MV-4-11 (cell line): ENCODE measurements at regions not wholly inside any gene's neighbourhood (a gene's known extent, or its start where the extent isn't known, plus 50 kb on each side); places are given as distances from the start of the nearest gene placed in this dataset.
"Not testable (repeated sequence)": the region's sequence is repeated elsewhere in the genome, so short reads cannot be mapped to it uniquely, and the experiment has no call there.

Experiments
- DNase-seq: peaks from one replicate; lab custom pipeline; 2025; lab: John Stamatoyannopoulos, UW

DNA sequence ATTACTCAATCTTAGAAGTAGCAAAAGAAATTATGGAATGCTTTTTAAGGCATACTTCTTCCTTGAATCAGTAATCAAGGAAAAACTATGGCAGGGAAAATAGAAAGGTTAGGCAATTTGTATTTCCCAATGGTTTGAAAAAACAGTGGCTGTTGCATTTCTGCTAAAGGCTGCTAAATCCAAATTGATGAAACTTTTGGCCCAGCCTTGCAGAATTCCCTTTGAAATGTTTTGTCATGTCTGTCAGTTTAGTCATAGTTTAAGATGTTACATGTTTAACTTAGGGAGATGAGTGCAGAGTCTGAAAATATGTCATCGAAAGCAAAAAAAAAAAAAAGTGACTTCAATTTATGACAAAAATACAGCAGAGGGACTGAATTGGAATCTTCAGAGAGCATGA is 878.9 kb upstream of the WWC1 start:
- no peak for DNase-seq

DNA sequence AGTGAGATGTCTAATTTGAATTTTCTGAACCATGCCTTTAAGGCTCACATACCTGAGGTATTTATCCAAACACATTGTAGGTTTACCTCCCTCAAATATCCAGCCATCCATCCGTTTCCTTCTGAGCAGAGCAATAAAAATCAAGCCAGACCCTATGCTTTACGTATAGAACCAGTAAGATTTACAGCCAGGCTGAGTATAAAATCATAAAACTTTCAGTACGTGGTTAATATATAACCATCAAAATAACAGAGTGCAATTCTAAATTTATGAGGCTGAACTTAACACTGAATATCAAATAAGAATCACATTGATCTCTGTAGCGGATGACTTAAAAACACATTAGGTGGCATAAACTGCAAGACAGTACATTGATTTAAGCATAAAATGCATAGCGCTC is 877.9 kb upstream of the WWC1 start:
- no peak for DNase-seq

GRCh38 chr5:167414611-167415010 is 876.8 kb upstream of the WWC1 start:
- DNase-seq: no peak

GRCh38 chr5:167415779-167416746 is 875.4 kb upstream of the WWC1 start:
- DNase-seq: no peak

DNA sequence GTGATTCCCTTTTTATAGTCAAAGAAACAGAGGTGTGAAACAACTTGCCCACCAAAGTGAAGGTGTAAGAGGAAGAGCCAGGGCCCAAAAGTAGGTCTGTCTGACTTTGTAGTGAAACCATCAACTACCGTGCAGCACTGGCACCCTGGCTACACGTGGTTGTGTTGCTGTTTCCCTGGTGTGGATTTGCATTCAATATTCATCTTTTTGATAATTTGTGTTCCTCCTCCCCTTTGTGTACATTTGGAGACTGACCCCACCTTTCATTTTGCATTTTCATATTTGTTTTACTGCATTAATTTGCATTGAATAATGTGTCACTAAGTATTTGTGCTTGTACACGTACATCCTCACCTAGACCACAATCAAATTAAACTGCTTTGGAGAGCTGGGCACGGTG is 873.8 kb upstream of the WWC1 start:
- DNase-seq: no peak

GRCh38 chr5:167425161-167425560 is 866.3 kb upstream of the WWC1 start:
- DNase-seq: no peak

GRCh38 chr5:167426501-167426900 is 864.9 kb upstream of the WWC1 start:
- no peak for DNase-seq

DNA sequence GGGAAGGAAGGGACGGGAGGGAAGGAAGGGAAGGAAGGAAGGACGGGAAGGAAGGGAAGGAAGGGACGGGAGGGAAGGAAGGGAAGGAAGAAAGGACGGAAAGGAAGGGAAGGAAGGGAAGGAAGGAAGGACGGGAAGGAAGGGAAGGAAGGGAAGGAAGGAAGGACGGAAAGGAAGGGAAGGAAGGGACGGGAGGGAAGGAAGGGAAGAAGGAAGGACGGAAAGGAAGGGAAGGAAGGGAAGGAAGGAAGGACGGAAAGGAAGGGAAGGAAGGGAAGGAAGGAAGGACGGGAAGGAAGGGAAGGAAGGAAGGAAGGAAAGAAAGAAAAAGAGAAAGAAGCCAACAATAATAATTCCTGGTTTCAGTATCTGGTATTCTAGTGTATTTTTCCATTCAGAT is 863.8 kb upstream of the WWC1 start:
- DNase-seq: not testable (repeated sequence)

GRCh38 chr5:167440846-167441245 is 850.6 kb upstream of the WWC1 start:
- DNase-seq: no peak

DNA sequence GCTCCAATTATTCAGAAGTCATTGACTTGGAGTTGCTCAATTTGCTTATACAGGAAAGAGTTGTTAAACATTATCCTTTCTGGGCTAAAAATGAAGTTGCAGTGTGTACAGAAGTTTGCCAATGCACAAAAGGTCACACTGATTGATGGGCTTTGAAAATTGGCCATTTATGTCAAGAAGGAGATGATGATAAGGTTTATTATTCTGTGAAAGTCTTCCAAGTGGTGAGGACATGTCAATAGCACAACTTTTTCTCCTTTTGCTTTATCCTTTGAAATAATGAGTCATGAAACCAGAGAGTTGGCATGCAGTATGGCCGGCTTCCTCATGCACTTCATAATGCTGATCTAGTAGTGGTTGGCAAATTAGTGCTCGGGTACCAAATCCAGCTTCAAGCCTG is 848.5 kb upstream of the WWC1 start:
- DNase-seq: peak; percentile 24

DNA sequence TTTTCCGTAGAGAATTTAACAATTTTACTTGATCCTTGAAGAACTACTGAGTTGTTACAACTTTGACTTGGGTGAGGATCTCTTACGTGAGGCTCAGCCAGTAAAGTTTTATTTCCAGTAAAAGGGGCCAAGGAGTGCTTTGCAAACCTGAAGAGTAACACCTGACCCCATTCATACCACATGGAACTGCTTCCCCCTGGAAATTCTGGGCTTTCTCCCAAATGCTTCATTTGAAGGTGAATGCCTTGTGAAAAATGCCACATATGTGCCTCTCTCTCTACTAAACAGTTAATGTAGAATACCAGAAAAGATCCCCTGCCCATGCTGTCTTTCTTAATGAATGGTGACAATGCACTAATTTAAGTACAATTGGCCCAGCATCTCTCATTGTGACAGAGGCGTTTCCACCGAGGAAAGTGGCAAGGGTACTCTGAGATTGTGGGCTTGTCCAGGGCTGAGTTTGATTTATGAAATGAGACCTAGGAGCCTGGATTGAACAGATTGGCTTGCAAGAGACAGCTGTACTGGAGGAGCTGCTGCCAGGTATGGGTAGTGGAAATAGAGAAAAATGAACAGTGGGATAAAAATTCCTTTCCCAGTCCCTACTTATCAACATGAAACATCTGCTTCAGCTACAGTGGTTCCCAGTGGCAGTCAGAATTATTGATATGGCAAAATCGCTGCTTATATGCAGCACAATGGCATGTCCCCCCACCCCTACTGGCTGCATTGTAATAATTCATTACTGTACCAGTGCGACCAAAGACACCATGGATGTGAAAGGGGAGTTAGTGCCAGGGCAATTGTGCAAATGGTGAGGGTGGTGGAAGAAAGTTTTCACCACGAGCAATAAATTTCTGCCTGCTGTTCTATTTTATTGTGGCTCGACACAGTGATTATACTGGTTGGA is 843.7 kb upstream of the WWC1 start:
- DNase-seq: no peak

DNA sequence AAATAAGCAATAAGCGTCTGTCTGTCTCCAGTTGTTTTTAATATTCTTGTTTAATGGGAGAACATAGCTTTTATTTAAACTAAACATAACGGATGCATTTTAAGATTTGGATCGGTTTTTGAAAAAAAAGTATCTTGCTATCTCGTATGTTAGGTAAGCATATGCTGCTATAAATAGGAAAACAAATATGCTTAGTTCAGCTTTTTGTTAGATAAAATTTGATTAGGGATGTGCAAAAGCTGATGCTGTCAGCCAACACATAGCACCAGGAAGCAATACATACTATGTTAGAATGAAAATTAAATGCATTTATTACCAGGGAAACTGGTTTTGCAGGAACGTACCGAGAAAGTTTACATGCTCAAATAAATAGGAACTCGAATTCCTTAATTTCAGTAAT is 843.1 kb upstream of the WWC1 start:
- no peak for DNase-seq

- no peak for DNase-seq
Observed at GRCh38 chr5:167451076-167451475, 840.4 kb upstream of the WWC1 start.

DNA sequence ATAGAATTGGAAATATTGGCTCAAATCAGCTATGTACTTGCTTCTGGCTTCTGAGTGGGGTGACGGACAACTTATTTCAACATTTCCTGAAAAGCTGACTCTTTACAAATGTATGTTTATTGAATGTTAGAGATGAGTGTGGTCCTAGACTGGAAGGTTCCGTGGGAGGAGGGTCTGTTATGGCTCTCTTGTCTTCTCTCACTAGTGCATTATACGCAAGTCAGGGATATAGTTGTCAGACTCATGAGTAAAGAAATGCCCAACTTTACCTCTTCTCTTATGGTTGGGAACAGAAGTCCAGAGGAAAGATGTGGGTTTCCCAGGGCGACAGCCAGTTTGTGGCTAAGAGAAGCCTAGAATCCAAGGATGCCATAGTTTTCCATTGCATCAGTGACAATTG is 839.3 kb upstream of the WWC1 start:
- DNase-seq: no peak

DNA sequence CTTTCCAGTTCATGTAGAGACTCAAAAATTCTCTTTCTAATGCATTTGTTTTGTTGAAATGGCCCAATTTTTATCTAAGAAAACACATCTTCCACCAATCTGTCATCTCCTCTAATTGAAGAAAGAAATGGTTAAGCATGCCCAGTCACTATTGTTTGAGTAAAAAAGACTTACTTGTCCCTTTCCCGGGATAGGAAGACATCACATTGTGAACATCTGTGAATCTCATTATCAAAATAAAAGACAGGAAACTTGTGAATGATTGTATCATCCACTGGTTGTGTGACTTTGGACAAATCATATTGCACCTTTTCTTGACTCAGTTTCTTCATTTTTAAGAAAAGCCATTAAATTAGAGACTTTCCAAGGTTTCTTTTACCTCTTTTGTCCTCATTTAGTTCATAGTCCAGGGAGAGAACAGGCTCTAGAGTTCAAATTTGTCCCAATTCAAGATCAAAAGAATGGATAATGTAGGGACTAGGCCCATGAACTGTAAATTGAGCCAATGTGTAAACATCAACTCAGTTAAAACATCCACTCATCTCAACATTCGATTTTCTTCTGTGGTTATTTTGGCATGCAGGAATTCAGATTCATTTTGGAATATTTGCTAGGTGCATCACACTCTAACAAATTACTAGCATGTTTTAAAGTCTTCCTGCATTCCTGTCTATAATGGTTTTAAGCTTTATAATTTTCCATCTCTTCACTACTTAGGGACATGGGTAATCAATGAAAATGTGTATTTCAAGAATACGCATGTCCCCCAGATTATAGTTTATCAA is 838.0 kb upstream of the WWC1 start:
- no peak for DNase-seq

DNA sequence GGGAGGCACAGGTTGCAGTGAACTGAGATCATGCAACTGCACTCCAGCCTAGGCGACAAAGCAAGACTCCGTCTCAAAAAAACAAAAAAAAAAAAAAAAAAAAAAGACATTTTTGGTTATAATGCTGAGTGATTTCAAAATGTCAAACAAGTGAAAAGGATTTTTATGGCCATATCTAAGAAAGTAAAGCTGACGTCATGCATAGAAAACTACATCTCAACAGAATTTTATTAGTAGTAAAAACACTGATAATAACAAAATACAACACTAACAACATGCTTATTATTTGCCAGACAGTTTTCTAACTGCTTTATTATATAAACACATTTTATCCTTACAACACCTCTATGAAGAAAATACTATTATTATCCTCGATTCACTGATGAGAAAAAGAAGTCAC is 833.0 kb upstream of the WWC1 start:
- no peak for DNase-seq

- peak; percentile 65 for DNase-seq
Observed at GRCh38 chr5:167460449-167461020, 830.9 kb upstream of the WWC1 start.

GRCh38 chr5:167463939-167464338 is 827.5 kb upstream of the WWC1 start:
- no peak for DNase-seq

DNA sequence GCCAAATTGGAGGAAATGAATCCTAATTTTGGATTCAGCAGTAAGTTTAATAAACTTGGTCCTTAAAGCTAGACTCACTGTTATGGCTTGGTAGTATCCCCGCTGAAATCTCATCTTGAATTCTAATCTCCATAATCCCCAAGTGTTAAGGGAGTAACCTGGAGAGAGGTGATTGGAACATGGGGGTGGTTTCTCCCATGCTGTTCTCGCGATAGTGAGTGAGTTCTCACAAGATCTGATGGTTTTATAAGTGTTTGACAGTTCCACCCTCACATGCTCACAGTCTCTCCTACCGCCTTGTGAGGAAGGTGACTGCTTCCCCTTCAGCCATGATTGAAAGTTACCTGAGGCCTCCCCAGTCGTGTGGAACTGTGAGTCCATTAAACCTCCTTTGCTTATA is 824.5 kb upstream of the WWC1 start:
- DNase-seq: no peak

- DNase-seq: no peak
Observed at GRCh38 chr5:167472566-167473108, 818.8 kb upstream of the WWC1 start.

DNA sequence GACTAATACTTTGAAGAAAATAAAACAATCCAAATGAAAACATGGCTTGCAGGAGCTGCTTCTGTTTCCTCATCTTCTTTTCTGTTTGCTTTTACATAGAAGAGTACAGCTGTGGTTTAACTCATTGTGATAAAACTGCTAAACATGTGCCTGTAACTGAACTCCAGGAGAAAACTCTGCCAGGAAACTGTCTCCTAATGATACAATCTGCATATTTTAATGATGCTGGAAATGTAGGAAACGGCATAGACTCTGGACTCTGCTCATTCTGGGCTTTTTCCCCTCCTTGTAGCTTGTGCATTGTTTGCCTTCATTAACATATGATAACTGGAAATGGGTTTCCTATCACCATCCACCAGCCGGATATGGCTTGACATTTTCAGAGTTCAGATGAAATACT is 813.3 kb upstream of the WWC1 start:
- DNase-seq: no peak
